H4 (cell line): ENCODE measurements at regions not wholly inside any gene's neighbourhood (a gene's known extent, or its start where the extent isn't known, plus 50 kb on each side); places are given as distances from the start of the nearest gene placed in this dataset.

Experiments used
- DNase-seq: peaks from one replicate; pipeline ENCODE4 v3.0.0-alpha.2; 2015; ENCODE audit warnings: low spot score

DNA sequence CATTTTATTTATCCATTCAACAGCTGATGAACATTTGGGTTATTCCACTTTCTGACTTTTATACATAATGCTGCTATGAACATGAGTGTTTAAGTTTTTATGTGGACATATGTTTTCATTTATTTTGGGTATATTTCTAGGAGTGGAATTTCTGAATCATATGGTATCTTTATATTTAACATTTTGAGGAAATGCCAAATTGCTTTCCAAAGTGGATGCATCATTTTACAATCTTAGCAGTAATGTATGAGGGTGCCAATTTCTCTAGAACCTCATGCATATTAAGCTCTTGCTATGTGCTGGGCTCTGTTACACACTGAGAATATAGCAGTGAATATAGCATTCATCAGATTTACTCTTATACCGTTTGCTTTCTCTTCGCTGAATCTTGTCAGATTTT lies 983.7 kb downstream of the STIM2 start:
- DNase-seq = no peak

DNA sequence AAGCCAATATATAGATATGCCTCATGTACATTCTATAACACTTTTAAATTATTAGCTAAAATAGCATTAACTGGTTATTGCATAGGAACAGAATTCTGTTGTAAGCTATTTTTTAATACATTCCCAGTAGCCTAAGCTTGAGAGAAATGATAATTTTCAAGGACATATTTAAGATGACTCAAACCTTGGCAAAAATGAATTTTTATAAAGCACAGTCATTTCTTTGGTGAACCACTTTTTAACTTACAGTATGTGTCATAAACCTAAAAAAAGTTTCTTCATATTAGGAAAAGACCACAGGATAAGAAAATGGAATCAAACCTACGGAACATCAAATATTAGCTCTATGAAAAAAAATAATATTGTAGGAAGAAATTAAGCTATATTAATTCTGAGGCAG lies 986.3 kb downstream of the STIM2 start:
- DNase-seq = no peak

DNA sequence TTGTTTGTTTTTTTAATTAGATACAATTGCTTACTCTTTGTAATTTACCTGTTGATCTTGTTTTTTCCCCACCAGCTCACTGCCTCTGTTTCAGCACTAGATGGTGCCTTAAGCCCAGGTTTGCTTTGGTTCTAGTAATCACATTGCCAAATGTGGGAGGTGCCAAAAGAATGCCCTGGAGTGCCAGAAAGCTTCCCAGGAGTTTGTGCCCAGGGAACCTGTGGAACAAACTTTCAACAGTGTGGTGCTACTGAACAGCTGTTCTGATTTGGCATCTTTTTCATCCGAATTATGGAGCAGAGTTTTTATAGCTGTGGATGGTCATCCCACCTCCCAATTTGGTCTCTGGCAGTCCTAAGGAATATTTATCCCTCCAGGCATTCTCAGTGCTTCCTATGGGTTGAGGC lies 1000.7 kb downstream of the STIM2 start:
- peak; percentile 89 for DNase-seq

DNA sequence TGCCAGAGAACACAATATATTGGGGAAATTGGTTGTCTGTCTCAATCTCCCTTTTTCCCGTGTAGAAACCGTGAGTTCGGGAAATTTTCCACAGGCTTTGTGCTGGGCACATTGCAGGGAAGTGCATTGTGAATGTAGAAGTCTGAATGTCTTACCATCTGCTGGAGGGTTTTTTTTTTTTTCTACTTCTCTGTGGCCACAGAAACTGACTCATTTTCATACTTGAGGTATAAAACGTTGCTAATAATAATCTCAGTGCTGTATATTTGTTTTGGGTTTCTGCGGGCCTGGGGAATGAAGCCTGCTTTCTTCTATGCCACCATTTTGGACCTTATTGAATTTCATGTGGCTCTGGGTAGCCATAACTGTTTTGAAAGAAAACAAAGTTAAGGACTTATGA lies 1001.2 kb downstream of the STIM2 start:
- peak; percentile 72 for DNase-seq

DNA sequence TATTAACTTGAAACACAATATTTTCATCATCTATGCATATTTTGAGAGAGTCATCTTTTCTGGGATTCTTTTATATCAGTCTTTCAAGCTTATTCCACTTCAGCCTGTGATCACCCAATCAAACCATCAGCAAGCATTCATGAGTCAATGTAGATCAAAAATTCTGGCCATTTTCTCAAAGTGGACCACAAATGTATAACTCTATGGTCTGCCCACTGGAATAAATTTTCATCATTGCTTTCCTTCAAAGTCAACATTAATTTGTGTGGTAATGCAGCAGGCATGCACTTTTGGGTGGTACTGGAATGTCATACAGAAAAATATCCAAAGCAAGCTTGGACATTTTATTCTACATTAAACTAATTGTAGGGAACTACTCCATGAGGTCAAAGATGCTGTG lies 1013.0 kb downstream of the STIM2 start:
- no peak for DNase-seq

DNA sequence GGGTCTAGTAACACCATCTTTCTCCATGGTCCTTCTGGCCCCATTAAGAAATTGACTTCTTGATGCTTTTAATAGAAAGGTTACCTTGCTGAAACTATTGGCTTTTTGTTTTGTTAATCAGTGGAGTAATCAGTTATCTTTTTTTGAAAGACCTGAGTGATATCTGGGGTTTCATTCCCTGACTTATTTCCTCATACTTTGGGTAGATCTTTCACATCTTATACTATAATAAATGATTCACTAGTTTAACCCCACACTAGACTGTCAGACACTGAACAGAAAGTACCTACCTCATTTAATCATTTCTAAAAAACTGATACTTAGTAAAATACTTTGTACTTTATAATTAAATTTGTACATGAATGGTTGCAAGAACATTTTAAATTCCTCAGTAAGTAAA lies 1021.1 kb downstream of the STIM2 start:
- DNase-seq = no peak

DNA sequence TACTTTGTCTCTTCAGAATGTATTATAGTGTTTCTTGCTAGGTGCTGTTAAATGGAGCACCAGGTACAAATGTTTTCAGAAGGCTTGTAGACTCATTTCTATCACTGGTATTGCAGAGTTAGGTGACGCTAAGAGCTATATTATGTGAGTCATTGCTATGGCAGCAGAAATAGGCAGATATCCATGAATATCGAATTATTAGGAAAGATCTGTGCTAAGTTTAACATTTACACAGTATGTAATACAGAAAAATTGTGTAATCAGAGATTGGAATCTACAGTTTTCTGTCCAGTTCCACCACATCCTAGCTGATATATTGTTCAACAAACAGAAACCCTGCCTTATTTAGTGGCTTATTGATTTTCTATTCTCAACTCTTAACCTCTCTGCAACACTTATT lies 1025.5 kb downstream of the STIM2 start:
- no peak for DNase-seq

DNA sequence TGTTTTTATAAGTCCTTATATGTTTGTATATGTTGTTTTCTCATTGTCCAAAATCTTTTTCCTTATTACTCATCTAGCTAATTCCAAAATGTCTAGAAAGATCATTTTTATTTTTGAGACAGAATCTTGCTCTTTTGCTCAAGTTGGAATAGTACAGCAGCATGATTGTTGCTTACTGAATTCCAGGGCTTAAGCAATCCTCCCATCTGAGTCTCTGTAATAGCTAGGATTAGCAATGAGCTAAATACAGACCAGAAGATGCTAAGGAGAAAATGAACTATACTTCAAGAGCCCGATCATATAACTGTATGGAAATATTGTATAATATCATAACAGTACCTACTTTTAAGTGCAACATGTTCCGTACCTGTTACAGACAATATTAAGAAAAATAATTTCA lies 1027.0 kb downstream of the STIM2 start:
- DNase-seq = no peak

DNA sequence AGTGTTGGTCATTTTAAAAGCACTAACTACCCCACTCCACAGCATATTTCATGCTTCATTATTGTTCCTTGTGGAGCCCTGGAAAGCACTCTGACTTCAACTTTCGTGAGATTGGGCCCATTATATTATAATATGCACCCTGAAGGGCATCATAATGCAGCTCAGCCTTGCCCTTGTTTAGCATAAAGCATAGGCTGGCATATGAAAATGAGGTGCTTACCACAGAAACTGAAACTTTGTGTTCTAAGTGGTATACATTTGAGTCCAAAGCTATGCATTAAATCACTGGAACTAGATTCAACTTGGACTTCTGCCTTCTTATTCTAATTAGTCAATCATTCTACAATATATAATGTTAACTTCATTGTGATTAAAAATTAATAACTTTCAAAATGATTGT lies 1027.9 kb downstream of the STIM2 start:
- DNase-seq = no peak

DNA sequence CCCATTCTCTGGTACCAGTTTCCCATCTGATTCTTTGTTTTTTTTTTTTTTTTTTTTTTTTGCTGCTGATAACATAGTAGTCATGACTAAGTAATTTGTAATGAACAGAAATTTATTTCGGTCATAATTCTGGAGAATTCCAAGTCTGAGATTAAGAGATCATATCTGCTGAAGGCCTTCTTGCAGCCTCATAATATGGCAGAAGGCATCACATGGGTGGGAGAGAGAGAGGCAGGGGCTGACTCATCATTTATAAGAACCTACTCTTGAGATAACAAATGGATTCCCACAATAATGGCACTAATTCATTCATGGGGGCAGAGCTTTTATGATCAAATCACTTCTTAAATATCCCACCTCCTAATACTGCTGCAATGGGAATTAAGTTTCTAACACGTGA lies 1034.3 kb downstream of the STIM2 start:
- DNase-seq = no peak

DNA sequence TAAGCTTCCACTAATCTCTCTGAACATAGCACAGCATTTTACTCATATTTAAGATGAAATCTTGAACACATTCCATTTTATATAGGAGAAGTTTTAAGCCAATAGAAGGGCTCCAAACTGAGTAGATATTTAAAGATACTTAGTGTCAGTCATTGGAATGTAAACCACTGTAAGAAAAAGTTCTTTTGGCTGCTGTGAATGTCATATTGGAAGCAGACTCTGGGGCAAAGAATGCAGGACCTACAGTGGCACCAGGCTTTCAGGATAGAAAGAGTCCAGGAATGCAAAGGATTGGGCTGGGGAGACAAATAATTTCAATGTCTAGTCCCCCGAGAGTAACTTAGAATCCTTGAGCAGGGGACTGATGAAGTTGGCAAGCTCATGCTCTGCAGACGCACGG lies 1047.7 kb downstream of the STIM2 start:
- DNase-seq = no peak

DNA sequence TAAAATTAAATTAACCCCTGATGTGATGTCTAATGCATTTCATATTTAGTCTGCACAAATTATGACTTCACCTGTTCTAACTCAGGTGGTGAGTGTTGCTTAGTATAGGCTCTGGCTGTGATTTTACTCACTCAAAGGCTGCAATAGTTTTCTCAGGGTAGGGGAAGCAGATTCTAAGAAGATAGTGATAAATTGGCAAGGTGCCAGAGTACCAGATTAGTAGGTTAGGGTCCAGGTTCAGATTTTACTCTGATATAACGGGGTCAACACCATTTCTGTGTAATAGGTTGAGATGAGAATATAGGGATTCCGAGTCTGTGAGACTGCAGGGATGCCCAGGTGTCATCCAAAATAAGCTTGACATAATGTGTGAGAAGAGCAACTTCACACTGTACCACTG lies 1049.6 kb downstream of the STIM2 start:
- no peak for DNase-seq

DNA sequence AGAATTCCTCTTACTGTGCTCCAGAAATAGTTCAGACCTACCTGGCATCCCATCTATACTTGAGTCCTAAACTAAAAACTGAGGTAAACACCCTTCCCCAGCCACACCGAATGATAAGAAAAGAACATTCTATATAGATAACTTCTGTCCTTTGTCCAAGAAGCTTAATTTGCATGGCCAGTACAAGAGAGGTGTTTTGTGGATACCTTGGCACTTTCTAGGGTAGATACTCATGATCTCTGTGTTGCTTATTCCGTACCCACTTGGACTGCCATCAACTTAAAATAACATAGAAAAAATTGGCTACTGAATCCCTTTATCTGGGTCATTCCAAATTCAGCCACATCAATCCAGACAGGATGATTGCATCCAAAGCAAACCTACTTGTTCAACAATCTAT lies 1050.4 kb downstream of the STIM2 start:
- no peak for DNase-seq

DNA sequence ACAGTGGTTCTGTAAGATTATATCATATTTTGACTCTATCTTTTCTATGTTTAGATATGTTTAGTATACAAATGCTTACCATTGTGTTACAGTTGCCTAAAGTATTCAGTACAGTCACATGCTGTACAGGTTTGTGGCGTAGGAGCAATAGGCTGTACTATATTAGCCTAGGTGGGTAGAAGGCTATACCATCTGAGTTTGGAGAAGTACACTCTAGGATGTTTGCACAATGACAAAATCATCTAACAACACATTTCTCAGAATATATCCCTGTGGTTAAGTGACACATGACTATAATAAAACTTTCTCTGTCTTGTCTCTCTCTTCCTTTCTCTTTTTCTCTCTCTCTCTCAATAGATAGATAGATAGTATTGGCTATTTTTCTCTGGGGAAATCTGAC lies 1053.1 kb downstream of the STIM2 start:
- no peak for DNase-seq

DNA sequence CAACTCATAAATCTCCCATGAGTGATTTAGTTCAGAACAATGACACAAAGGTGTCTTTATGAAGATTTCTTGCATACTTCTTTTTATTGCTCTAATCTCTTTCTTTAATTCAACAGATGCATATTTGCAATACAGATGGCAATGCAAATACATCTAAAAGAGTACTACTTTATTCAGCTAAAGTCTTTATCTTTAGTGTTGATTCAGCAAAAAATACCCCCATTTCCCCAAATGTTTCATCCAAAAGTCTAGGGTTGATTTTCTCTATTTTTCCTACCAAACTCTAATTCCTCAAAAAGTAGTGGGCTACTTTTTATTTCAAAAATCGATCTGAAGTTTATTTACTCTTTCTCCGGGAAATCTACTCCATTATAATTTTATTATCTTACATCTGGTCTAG lies 1055.2 kb downstream of the STIM2 start:
- DNase-seq = no peak

DNA sequence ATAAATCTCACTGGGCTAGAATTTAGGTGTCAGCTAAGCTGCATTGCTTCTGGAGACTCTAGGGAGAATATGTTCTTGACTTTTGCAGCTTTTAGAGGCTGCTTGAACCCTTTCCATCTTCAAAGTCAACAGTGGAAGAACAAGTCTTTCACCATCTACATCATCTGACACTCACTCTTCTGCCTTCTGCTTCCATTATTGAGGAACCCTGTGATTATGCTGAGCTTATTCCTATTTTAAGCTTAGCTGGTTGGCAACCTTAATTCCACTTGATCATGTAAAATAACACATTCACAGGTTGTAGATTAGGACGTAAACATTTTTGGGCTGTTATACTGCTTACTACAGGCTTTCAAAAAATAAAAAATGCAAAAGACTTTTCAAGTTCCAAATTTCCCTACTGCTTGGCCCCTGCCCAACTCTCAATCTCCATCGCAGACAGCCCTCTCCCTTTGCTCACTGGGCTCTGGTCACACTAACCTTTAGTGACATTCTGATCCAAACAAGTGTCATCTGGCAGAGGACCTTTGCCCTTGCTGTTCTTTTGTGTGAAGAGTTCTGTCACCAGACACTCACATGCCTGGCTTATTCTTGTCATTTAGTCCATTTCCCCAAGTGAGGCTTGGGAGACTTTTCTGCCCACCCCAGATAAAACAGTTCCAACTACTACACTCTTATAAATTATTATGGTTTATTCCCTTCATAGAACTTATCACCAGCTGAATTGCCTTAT lies 1056.0 kb downstream of the STIM2 start:
- DNase-seq = no peak

DNA sequence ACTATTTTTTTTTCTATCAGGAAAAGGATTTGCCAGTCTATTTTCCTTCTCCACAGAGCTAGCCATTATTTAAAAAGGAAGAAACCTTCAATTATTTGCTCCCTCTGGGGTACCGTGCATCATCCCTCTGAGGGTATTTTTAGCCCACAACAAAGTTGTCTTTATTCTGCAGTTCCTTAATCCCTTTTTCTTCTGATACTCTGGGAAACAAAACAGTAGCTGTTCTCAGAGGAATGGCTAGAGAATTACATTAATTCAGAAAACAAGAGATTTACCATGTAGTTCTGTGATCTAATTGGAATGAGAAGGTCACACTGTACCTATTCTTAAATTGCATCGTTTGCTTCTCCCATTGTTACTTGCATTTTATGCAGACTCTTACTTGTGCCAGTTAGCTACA lies 1056.7 kb downstream of the STIM2 start:
- DNase-seq = no peak

DNA sequence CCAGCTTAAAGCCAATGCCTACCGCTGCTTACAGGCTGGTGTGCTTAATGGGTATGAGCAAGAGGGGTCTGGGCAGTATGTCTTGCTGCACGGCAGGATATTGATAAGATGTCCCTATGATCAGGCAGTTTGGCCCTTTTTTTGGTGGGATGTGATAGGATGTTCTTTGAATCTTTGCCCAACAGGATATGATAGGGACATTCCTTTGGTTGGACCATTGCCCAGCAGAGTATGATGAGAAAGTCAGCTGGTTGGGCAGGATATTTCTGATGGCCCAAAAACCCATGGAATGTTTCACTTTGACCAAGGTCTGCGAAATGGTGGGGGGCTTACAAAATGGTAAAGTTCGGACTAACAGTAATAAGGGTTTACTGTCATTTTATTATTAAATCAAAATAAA lies 1060.6 kb downstream of the STIM2 start:
- DNase-seq = no peak

DNA sequence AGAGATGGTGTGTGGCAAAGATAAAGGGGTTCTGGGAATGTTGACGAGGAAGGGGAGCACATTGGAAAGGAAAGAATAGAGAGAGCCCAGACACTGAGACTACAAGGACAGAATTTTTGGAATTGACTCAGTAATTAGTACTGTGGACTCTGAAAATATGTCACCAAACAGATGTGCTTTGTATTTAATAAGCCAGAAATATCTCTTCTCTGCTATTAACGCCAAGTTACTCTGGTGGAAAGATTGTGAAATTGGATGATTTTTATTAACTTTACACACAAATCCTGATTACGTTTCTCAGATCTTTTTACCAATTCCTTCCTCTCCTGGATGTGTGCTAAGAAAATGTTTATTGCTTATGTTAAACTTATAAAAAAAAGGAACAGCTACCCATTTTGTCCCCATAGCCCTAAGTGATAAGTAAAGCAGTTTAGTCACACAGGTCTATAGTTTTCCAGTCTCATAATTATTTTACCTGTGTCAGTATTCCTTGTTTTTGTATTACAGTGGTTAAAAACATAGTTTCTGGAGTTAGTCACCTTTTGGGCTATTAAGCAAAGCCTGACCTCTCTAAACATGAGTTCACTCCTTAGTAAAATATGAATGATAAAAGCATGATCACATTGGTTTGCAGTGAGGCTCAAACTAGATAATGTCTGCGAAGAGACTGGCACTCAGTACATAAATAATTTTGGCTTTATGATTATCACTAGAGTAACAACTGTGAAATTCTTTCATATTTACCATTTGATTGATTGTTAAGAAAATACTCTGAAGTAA lies 1068.3 kb downstream of the STIM2 start:
- no peak for DNase-seq

DNA sequence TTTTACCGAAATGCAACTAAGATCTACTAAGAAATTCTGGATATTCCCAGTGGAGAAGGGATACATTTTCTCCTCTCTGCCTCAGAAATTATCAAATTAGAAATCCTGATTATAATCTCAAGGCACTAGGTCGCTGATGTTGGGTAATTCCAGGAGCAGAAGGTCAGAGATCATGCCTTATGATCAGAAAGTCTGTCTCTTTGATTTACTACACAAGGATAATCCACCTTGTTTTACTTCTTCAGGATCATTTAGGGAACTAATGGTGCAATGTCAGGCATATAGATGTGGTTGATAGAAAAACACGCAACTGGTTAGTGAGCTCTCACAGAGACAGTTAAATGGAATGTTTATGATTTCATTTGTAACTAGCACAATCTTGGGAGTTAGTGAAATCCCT lies 1069.7 kb downstream of the STIM2 start:
- no peak for DNase-seq

DNA sequence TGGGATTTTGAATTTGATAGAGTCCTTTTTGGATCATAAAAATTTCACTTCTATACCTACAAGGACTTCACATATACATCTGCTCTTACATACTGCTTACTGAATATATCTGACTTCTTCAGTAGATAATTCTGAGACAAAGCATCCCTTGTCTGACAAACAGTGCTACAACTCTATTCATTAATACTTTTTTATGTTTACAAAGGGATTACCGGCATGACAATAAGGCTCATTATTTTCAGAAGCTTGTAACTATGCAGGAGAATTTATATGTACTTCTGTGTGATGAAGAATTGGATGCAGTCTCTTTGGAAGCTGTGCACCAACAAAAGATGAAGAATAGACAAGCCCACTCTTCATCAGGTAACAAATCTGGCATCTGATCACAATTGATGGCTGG lies 1070.3 kb downstream of the STIM2 start:
- no peak for DNase-seq

DNA sequence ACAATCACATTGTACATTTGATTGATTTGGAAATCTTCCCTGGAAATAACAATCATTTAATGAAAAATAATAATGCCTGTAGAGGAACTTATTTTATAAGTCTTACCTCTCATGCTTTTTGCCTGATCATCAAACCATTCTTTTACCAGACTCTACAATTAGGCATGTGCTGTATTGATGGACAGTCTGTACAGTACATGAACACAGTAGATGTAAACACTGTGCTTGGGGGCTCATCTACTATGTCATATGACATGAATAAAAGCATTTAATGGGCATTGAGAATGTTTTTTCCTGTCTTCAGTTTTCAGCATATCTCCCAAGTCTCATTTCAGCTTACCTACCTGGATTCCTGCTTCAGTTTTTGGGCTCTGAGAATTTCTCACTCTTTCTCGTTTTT lies 1070.9 kb downstream of the STIM2 start:
- DNase-seq = no peak

DNA sequence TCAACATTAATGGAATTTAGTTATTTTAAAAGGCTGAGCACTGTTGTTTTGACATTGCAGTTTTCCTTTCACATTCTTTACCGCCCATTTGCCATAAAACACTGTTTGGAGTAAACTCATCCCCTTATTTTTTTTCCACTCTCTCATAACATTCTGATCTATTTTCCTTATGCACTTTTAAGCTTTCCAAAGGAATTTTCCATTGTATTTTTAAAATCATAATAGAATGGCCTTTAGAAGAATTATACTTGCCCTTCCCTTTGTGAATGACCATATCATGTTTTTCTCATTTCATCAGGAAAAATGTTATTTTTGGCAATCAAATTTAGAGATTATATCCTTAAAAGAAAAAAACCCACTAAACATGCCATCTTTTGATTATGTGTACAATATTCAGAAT lies 1074.2 kb downstream of the STIM2 start:
- no peak for DNase-seq

DNA sequence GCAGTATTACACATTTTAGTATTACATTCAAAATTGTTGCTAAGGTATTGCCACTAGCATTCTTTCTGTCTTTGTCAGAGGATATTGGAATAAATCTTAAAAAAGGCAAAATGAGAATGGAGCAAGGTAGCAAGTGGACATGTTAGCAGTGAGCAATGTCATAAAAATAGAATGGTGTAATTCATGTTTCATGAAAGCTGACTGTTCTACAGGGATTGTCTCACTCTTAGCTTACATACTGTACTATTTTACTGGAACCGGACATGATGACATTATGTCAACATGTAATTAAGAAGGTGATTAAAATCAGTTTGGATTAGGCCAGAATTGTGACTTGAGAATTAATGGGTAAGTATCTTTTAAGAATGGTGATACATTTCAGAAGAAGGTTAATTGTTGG lies 1086.2 kb downstream of the STIM2 start:
- no peak for DNase-seq
